Endometrial microvascular endothelial cells (primary cell): ENCODE measurements at regions not wholly inside any gene's neighbourhood (a gene's known extent, or its start where the extent isn't known, plus 50 kb on each side); places are given as distances from the start of the nearest gene placed in this dataset.

Experiments
- in situ Hi-C: cut with HindIII; loops from 2 replicates; pipeline ENCODE4 v1.10.0; 2017; ENCODE audit warnings: low sequenced_read_pairs, low pct_unique_long_range_greater_than_20kb; ENCODE audit errors: inconsistent ontology term

DNA sequence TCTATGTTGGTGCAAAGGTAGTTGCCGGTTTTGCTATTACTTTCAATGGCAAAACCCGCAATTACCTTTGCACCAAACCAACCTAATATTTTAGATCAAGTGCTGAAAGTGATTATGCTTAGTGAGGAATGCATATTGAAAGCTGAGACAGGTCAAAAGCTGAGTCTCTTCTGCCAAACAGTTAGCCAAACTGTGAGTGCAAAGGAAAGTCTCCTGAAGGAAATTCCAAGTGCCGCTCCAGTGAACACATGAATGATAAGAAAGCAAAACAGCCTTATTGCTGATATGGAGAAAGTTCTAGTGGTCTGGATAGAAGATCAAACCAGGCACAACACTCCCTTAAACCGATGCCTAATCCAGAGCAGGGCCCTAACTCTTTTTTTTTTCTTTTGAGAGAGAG lies 83.1 kb upstream of the ERRFI1 start:
- in situ Hi-C loops = no loop called here

DNA sequence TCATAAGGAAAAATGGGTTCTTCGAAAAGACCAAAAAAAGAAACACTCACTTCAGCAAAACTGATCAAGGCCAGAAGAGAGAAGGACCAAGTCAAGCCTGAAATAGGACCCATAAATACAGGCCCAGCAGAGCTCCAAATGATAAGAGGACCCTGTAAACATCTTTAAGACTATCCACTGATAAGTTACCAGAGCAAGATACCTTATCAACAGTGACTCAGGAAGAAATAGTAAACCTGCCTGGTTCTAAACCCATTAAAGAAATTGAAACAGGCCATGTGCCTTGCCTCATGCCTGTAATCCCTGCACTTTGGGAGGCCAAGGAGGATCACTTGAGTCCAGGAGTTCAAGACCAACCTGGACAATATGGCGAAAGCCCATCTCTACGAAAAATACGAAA lies 81.8 kb upstream of the ERRFI1 start:
- in situ Hi-C loops = no loop called here

DNA sequence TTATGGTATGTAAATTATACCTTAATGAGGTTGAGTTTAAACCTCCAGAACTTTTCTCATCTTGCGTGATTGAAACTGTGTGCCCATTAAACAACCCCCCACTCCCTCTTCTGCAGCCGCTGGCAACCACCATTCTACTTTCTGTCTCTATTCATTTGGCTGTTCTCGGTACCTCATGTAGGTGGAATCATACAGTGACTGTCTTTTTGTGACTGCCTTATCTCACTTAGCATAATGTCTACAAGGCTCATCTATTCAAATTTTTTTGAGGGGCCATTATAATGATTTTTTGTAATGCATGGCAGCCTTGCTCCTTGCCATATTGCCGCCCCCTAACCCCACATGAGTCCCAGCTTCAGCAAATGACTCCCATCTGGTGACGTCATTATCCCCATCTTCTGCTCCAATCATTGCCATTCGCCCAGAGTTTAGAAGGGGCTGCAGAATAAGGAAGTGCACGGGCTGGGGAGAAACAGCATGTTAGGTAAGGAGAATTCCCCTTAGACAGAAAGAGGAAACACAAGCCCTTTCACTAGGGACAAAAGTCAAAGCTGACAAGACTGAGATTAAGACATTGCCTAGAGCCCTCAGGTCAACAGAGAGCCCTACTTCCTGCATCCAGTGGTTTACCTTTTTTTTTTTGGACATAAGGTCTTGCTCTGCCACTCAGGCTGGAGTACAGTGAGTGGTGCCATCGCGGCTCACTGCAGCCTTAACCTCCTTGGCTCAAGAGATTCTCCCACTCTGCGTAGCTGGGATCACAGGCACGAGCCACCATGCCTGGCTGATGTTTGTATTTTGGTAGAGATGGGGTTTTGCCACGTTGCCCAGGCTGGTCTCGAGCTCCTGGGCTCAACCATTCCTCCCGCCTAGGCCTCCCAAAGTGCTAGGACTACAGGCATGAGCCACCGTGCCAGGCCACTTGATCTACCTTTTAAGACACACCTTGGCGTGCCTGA lies 78.4 kb upstream of the ERRFI1 start:
- in situ Hi-C loops = no loop called here

DNA sequence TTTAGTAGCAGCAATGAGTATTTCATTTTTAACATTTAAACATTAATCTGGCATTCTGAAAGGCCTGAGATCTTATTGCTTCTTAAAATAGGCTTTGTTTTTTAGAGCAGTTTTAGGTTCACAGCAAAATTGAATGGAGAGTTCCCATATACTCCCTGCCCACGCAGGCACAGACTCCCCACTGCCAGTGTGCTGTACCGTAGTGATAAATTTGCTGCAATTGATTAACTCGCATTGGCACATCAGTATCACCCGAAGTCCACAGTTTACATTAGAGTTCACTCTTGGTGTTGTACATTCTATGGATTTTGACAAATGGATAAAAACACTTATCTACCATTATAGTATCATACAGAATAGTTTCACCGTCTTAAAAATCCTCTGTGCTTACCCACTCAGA lies 71.8 kb upstream of the ERRFI1 start:
- in situ Hi-C loops = loop anchor here (10.0 kb wide), 1 partner anchor 67 kb away; no protein-coding TSS in a partner anchor

DNA sequence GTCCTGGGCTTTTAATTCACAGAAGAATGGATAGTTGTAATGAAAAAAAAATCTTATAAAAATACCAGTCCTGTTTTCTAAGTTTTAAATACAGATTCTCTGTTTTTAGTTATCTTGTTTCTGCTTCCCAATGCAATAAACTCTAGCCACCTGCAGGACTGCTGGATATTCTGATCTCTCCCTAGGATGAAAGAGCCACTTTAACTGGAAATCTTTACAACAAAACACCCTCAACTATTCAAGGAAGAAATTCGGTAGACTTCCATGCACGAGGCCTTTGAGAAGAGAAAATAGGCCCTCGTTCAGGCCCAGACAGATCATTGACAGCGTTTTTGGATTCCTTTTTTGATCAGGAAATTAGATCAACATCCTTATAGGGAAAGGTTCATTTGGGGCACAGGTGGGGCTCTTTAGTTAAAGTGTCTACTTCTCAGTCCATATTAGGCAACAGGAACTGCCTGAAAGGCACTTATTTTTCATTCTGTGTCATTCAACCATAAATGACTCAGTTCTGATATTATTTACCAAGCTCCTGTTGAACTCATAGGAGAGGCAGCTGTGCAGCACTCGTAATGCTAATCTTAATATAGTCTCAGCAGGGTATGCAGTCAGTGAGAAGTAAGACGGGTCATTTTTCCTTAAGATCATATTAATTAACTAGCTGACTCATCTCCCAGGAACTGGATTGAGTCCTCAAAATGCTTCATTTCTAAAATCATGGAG lies 71.1 kb upstream of the ERRFI1 start:
- in situ Hi-C loops = loop anchor here (10.0 kb wide), 1 partner anchor 68 kb away; no protein-coding TSS in a partner anchor

DNA sequence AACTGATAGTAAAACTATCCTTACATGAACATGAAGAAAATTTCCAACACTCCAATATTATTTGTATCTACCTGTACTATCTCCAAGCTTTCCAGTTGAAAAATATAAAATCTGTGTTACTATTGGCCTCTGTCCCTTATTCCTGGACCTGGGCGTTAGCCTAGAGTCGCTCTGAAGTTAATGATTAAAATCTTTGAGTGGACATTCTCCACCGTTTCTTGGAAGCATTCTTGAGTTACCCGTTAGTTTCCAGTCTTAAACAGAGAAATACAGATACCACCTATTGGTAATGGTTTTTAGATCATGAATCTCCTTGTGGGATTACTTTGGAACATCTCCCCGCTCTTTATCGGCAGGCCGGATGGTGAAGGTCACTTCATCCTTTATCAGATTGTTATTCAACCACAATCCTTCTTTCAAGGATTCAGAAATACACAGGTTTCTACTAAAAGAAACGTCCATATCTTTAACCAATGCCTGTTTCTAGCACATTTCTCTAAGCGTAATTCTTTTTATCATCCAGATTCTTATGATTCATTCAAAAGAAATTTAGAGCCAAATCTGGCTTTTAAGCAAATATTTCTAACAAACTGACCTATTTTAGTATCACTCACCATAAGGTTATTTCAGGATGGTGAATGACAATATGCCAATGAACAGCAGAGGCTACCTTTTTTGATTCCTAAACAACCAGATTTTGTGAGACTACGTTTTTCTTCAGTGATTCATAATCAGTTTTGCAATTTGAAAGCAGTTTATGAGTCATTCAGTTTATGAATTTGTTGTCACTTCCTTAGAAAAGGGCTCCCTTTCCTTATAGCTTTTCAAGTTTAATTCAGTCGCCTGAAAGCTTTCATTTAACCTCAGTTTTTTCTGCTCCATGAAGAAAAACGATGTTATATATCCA lies 70.2 kb upstream of the ERRFI1 start:
- in situ Hi-C loops = loop anchor here (10.0 kb wide), 1 partner anchor 68 kb away; no protein-coding TSS in a partner anchor

DNA sequence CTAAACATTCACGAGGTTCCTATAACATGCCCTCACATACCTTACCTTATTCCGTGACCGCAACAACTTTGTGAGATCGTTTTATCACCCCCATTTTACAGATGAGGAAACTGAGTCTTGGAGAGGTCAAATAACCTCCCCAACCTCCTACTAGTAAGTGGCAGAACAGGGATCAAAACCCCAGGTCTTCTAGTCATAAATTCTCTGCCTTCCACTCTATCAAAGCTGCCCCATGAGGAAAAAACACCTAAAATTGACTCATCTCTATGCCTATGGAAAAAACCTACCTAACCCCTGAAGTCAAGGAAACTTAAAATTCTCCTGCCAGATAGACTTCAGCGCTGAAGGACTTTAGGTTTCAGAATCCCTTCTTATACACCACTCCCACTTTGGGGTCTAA lies 69.5 kb upstream of the ERRFI1 start:
- in situ Hi-C loops = loop anchor here (10.0 kb wide), 1 partner anchor 69 kb away; no protein-coding TSS in a partner anchor

DNA sequence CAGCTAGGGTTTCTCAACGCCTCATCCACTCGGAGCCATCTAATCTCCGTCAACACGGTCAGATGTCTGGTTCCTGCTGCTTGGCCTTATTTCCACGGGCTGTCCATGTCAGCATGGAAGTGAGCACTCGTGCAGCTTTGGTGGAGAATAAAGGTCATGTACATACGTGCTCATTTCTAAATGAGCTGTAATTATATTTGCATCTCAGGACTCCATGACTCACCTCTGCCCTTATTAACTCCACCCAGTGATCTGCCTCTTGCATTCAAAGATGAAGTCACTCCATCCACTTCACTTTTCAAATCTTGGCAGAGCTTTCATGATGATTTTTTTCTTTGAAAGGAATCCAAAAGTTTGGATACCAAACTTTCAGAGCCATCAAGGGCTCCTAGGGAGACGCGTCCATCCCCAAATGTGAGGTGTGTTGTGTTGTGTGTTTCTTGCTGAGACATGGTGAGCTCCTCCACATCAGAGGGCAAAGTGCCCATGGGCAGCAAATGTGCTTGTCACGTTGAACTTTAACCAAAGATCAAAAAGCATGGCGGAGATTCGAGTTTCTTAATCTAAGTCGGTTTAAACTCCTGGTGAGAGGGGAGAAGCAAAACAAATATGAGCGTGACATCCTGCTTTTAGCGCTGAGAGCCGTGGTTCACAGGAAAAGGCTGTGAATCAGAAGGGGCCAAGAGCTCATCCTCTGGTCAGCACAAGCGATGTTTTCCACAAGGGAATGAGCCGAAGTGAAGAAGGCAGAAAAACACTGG lies 68.6 kb upstream of the ERRFI1 start:
- in situ Hi-C loops = loop anchor here (10.0 kb wide), 1 partner anchor 70 kb away; no protein-coding TSS in a partner anchor

DNA sequence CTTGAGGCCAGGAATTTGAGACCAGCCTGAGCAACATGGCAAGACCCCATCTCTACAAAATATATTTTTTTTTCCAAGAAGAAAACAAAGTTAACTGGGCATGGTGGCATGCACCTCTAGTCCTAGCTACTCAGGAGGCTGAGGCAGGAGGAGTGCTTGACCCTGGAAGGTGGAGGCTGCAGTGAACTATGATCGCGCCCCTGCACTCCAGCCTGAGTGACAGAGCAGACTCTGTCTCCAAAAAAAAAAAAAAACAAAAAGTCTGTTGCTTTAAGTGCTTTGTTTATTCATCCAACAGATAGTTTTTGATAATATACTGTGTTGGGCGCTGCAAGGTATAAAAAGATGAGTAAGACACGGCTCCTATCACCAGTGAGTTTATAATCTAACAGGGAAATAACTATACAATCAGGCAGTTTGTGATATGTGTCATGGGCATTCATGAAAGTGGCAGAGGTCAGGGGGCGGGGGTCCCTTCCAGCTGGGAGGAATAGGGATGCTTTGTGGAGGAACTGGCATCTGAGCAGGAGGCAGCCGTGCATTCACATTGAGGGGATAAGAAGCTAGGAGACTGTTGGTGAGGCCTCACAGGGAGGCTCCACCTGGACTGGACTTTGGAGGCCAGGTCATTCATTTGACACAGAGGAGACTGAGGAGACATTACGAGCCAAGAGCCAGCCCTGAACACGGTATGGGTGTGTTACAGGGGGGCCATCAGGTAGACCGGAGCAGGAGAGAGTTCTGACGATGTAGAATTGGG lies 67.3 kb upstream of the ERRFI1 start:
- in situ Hi-C loops = loop anchor here (10.0 kb wide), 1 partner anchor 71 kb away; no protein-coding TSS in a partner anchor

DNA sequence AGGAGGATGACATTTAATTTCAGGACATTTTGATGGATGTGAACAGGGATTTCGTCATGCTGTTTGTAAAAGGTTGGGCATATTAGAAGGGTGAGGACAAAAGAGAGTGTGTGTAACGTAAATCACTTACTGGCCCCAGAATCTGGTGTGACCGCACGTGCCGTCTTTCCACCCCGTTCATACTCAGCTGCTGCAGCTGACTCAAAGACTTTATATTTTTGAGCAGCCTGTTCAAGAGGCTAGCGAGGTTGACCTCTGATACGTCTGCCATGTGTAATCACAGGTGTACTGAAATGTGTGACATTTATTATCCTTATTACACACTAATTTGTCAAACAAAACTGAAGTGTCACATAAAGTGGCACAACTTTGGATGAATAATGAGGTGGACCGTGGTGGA lies 66.5 kb upstream of the ERRFI1 start:
- in situ Hi-C loops = loop anchor here (10.0 kb wide), 1 partner anchor 72 kb away; no protein-coding TSS in a partner anchor

DNA sequence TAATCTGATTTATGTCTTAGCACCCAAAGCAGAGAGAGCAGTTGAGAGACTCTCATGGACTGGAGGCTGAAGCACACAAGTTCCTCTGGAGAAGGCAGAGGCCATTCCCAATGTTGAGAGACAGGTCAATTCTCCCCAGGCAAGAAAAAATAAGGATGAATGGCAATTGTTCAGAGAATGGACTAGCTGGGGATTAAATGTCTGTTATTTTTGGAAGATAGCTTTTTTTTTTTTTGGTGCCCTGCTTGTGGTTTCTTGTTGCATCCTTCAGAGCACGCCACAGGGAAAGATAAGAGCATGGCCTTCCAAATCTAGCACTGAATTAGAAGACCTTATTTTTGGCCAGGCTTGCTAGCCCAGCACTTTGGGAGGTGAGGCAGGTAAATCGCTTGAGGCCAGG lies 65.6 kb upstream of the ERRFI1 start:
- in situ Hi-C loops = loop anchor here (10.0 kb wide), 1 partner anchor 73 kb away; no protein-coding TSS in a partner anchor

DNA sequence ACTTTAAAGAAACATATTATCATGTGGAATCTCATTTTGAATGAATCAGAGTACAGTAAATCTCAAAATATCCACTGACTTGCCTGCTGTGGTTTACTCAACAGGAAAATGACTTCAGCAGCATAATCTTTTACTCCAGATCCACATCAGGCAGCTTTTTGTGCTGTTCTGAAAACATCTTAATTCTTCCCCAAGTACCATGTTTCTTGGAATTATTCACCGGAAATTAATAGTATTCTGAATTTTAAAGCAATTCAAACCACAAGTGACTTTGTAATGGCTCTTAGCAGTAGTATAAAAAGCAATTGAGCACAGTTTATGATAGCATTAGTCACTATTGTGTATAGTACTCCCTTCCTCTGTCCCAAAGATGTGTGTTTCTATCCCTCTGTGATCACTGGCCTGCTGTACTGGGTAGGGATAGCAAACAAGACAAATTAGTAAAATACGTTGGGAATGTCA lies 64.2 kb upstream of the ERRFI1 start:
- in situ Hi-C loops = loop anchor here (10.0 kb wide), 1 partner anchor 75 kb away; no protein-coding TSS in a partner anchor

DNA sequence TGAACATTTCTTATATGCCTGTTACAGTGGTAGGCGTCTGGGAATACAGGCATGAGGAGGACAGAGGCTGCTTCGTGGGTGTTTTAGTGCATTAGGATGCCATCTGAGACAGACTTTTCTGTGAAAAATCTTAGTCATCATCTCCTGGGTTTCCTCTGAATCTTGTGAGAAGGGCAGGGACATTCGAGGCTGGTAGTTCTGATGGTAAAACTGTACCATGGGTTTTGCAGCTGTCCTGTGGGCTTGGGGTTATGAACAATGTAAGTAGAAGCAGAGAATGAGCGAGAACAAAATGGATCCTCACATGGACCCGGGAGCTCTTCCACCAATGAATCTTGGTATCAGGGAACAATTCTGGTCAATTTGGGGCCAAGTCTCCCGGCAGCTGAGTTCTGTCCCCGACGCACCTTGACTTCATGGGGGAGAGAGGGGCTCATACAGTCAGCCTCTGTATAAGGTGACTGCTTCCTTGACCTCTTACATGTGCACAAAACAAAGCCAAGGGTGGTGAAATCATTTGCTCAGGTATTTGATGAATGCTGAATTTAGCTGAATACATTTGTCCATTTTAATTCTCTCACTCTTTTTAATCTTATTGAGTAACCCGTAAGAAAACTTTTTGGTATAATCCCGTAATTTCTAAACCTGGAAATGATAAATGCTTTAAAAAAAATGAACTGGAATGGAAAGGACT lies 63.6 kb upstream of the ERRFI1 start:
- in situ Hi-C loops = loop anchor here (10.0 kb wide), 1 partner anchor 75 kb away; no protein-coding TSS in a partner anchor

DNA sequence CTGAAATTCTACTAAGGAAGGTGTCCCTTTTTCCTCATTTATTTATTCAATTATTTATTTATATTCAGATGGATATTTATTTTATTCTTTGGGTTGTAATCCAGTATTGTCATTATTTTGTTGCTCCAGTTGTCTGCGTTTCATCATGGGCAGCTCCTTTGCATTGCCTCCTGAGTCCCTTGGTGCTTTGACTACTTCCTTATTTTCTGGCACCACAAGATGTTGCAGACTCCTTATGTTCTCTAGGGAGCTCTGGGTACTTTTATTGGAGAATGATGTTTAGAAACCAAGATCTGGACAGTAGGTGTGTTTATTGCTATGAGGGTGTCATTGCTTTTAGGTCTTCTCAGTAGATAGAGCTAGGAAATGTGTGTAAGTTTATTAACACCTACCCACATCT lies 59.9 kb upstream of the ERRFI1 start:
- in situ Hi-C loops = no loop called here

DNA sequence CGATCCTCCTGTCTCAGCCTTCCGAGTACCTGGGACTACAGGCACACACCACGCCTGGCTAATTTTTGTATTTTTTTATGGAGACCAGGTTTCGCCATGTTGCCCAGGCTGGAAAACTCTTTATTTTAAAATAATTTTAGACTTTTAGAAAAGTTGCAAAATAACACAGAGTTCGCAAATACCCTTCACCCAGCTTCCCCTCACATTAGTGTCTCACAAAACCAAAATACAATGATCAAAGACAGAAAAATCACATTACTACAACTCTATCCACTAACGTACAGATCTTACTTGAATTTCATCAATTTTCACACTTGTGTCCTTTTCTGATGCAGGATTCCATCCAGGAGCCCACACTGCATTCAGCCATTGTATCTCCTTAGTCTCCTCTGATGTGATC lies 58.8 kb upstream of the ERRFI1 start:
- in situ Hi-C loops = no loop called here

DNA sequence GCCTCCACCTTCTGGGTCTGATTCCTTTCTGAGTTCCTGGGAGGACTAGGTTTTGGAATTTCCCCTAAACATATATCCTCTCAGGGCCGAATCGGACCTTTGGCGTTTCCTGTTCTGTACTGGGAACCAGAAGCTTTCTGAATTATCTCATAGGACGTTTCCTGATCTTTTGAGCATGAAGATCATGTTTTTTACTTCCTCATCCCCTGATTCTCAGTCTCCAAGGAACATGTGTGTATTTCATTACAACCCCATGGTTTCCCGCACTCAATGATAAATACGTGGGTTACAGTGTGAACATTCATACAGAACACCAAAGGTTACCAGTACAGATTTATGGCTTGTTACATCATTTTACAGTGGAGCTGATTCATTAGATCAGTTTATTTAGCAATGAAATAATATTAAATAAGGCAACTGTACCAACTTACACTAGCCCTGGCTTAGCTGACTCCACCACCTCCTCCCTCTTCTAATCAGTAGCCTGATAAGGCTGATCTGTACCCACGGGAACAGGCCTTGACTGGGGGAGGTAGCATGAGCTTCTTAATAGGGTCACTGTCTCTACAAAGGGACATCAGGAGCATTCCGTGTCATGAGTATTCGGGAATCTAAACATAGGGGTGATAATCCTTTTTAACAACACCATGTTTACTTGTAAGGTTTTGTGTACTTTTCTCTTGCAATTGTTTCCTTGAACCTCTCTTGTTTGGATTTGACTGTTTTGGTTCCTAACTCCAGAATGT lies 57.8 kb upstream of the ERRFI1 start:
- in situ Hi-C loops = no loop called here
